PFSK-1 (cell line): ENCODE measurements at regions not wholly inside any gene's neighbourhood (a gene's known extent, or its start where the extent isn't known, plus 50 kb on each side); places are given as distances from the start of the nearest gene placed in this dataset.

ENCODE experiments used
- FOXP2 ChIP-seq: optimal IDR thresholded peaks from 2 replicates; pipeline ENCODE3; 2011; ENCODE audit warnings: borderline replicate concordance, control low read depth, inconsistent platforms; ENCODE audit not compliant: insufficient read depth; ENCODE audit errors: extremely low read length, extremely low read depth
- POLR2AphosphoS5 ChIP-seq: IDR thresholded peaks from 2 replicates; pipeline ENCODE4 v1.6.1; 2012; ENCODE audit warnings: low read depth, mild to moderate bottlenecking, control low read depth, low read length, moderate library complexity
- REST ChIP-seq, 2 experiments: IDR thresholded peaks; 2 replicates each; pipeline versions ENCODE4 v1.6.1 to v1.8.0; 2011 to 2012; ENCODE audit warnings: low read depth in 2 of 2, low read length in 2 of 2, control low read depth in 1 of 2, inconsistent platforms in 1 of 2, mild to moderate bottlenecking in 1 of 2, moderate library complexity in 1 of 2; ENCODE audit not compliant: insufficient read depth in 1 of 2
- SIN3A ChIP-seq: IDR thresholded peaks from 2 replicates; pipeline ENCODE4 v1.6.1; 2012; ENCODE audit warnings: mild to moderate bottlenecking, low read length, moderate library complexity, borderline replicate concordance; ENCODE audit not compliant: insufficient read depth
- TAF1 ChIP-seq: IDR thresholded peaks from 2 replicates; pipeline ENCODE4 v1.6.1; 2012; ENCODE audit warnings: low read length, control low read depth, borderline replicate concordance; ENCODE audit not compliant: insufficient read depth

GRCh38 chr9:108654566-108654965, 201.2 kb downstream of the ACTL7B start:
- no peak for TF ChIP-seq REST (IDR thresholded peaks at IDR 0.05; ENCODE audit: insufficient read depth in 1 of 2, low read depth in 2 of 2, low read length in 2 of 2)

- TF ChIP-seq TAF1 (no peak), REST (IDR thresholded peaks at IDR 0.05; ENCODE audit: insufficient read depth in 1 of 2, low read depth in 2 of 2, low read length in 2 of 2) (no peak), POLR2AphosphoS5 (no peak), FOXP2 (no peak), SIN3A (no peak)
Observed at GRCh38 chr9:108652851-108653250, 202.9 kb downstream of the ACTL7B start.

GRCh38 chr9:108650826-108651225, 205.0 kb downstream of the ACTL7B start:
- TF ChIP-seq POLR2AphosphoS5 (no peak), FOXP2 (no peak), REST (IDR thresholded peaks at IDR 0.05; ENCODE audit: insufficient read depth in 1 of 2, low read depth in 2 of 2, low read length in 2 of 2) (no peak), TAF1 (no peak), SIN3A (no peak)

GRCh38 chr9:108645520-108645919, 210.3 kb downstream of the ACTL7B start:
- TF ChIP-seq POLR2AphosphoS5 (no peak), REST (IDR thresholded peaks at IDR 0.05; ENCODE audit: insufficient read depth in 1 of 2, low read depth in 2 of 2, low read length in 2 of 2) (no peak), TAF1 (no peak)

- no peak for TF ChIP-seq SIN3A
- TF ChIP-seq POLR2AphosphoS5: no peak
- TF ChIP-seq REST (IDR thresholded peaks at IDR 0.05; ENCODE audit: insufficient read depth in 1 of 2, low read depth in 2 of 2, low read length in 2 of 2): no peak
- no peak for TF ChIP-seq TAF1
Observed at GRCh38 chr9:108643731-108644510, 211.9 kb downstream of the ACTL7B start.
